NCI-H1105 (cell line): ENCODE measurements at regions not wholly inside any gene's neighbourhood (a gene's known extent, or its start where the extent isn't known, plus 50 kb on each side); places are given as distances from the start of the nearest gene placed in this dataset.
"Not testable (repeated sequence)": the region's sequence is repeated elsewhere in the genome, so short reads cannot be mapped to it uniquely, and the experiment has no call there.

Experiments
- DNase-seq: peaks from one replicate; lab custom pipeline; 2025; lab: John Stamatoyannopoulos, UW

- DNase-seq: no peak
These were observed 83.2 kb upstream of the TNP1 start for GRCh38 chr2:216943109-216943508.

- DNase-seq: no peak
These were observed 82.6 kb upstream of the TNP1 start for GRCh38 chr2:216942465-216942864.

GRCh38 chr2:216942016-216942415 is 82.2 kb upstream of the TNP1 start:
- DNase-seq: no peak

- DNase-seq: no peak
These were observed 77.1 kb upstream of the TNP1 start for GRCh38 chr2:216936954-216937357.

- no peak for DNase-seq
These were observed 74.8 kb upstream of the TNP1 start for GRCh38 chr2:216934623-216935022.

GRCh38 chr2:216934151-216934550 is 74.3 kb upstream of the TNP1 start:
- DNase-seq: no peak

- no peak for DNase-seq
These were observed 73.1 kb upstream of the TNP1 start for GRCh38 chr2:216932863-216933548.

- DNase-seq: no peak
These were observed 72.4 kb upstream of the TNP1 start for GRCh38 chr2:216932113-216932862.

GRCh38 chr2:216930716-216931115 is 70.9 kb upstream of the TNP1 start:
- no peak for DNase-seq

GRCh38 chr2:216929338-216929737 is 69.5 kb upstream of the TNP1 start:
- DNase-seq: not testable (repeated sequence)

GRCh38 chr2:216927163-216927562 is 67.3 kb upstream of the TNP1 start:
- DNase-seq: no peak

GRCh38 chr2:216925636-216926366 is 65.9 kb upstream of the TNP1 start:
- no peak for DNase-seq

GRCh38 chr2:216925006-216925405 is 65.1 kb upstream of the TNP1 start:
- DNase-seq: no peak

- no peak for DNase-seq
These were observed 63.8 kb upstream of the TNP1 start for GRCh38 chr2:216923706-216924105.

- no peak for DNase-seq
These were observed 62.4 kb upstream of the TNP1 start for GRCh38 chr2:216922175-216922780.

GRCh38 chr2:216920937-216921456 is 61.1 kb upstream of the TNP1 start:
- no peak for DNase-seq

GRCh38 chr2:216920143-216920876 is 60.4 kb upstream of the TNP1 start:
- no peak for DNase-seq

- no peak for DNase-seq
These were observed 58.3 kb upstream of the TNP1 start for GRCh38 chr2:216918088-216918680.

GRCh38 chr2:216916956-216917650 is 57.2 kb upstream of the TNP1 start:
- no peak for DNase-seq

GRCh38 chr2:216915557-216916150 is 55.8 kb upstream of the TNP1 start:
- no peak for DNase-seq
